NB4 (cell line): ENCODE measurements at regions not wholly inside any gene's neighbourhood (a gene's known extent, or its start where the extent isn't known, plus 50 kb on each side); places are given as distances from the start of the nearest gene placed in this dataset.

Source experiments
- DNase-seq: peaks from one replicate; pipeline ENCODE4 v3.0.0; 2010; ENCODE audit warnings: low read depth
- H3K4me3 ChIP-seq: one replicate; pipeline ENCODE4 v1.5.1; 2011; ENCODE audit warnings: mild to moderate bottlenecking, low read depth, low read length, moderate library complexity
- MYC ChIP-seq: IDR thresholded peaks from 2 replicates; pipeline ENCODE4 v1.6.1; 2011; ENCODE audit warnings: low read depth, low read length
- POLR2A ChIP-seq: IDR thresholded peaks from 2 replicates; pipeline ENCODE4 v1.6.1; 2011; ENCODE audit warnings: mild to moderate bottlenecking; ENCODE audit not compliant: insufficient read length; ENCODE audit errors: extremely low read depth
- TF ChIP-seq, protein P1 (sequence below): IDR thresholded peaks from 2 replicates; pipeline ENCODE4 v1.6.1; 2011; ENCODE audit warnings: low read depth, low read length
- TF ChIP-seq, protein P2 (sequence below): IDR thresholded peaks from one replicate; pipeline ENCODE4 v1.5.1; 2012; ENCODE audit warnings: low read depth, low read length

DNA sequence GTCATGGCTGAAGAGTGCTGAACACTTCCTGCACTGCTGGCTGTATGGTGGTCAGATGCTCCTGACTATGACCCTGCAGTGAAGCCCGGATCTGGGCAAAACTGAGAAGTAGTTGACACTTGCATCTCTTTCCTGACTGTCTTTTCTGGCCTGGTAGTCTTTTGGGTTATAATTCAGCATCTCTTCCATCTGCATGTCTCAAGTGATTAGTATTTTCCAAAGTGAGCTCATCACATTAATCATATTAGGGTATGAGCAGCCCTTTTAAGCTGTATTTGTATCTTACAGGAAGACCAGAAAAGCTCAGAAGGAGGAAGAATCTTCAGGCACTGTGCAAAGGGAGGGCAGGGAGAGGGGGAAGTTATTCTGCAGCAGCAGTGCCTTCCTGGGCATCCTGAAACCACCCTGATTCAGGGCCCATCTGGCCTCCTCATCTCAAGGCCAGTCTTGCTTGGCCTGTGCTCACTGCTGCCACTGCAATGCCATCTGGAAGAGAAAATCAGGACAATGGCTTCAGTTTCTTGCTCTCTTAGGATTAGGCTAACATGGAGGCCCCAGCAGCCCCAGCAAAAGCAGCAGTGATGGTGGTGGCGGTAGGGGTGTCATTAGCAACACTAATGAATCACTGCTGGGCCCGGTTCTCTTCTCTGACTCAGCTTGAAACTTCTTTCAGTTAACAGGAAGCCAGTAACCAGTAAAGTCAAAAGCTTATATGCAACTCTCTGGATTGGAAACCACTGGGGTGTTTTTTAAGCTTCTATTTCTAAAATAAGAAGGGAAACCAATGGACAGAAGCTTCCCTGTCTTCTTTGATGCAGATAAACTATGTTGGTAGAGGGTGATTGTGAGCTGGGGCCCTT is 63.3 kb upstream of the WDR26 start:
- no peak for TF ChIP-seq POLR2A
- TF ChIP-seq, protein P1, sequence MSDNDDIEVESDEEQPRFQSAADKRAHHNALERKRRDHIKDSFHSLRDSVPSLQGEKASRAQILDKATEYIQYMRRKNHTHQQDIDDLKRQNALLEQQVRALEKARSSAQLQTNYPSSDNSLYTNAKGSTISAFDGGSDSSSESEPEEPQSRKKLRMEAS: no peak
- no peak for TF ChIP-seq MYC
- TF ChIP-seq, protein P2, sequence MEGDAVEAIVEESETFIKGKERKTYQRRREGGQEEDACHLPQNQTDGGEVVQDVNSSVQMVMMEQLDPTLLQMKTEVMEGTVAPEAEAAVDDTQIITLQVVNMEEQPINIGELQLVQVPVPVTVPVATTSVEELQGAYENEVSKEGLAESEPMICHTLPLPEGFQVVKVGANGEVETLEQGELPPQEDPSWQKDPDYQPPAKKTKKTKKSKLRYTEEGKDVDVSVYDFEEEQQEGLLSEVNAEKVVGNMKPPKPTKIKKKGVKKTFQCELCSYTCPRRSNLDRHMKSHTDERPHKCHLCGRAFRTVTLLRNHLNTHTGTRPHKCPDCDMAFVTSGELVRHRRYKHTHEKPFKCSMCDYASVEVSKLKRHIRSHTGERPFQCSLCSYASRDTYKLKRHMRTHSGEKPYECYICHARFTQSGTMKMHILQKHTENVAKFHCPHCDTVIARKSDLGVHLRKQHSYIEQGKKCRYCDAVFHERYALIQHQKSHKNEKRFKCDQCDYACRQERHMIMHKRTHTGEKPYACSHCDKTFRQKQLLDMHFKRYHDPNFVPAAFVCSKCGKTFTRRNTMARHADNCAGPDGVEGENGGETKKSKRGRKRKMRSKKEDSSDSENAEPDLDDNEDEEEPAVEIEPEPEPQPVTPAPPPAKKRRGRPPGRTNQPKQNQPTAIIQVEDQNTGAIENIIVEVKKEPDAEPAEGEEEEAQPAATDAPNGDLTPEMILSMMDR: no peak
- H3K4me3 ChIP-seq: peak overlapping the region; percentile 0
- peak; percentile 84 for DNase-seq

DNA sequence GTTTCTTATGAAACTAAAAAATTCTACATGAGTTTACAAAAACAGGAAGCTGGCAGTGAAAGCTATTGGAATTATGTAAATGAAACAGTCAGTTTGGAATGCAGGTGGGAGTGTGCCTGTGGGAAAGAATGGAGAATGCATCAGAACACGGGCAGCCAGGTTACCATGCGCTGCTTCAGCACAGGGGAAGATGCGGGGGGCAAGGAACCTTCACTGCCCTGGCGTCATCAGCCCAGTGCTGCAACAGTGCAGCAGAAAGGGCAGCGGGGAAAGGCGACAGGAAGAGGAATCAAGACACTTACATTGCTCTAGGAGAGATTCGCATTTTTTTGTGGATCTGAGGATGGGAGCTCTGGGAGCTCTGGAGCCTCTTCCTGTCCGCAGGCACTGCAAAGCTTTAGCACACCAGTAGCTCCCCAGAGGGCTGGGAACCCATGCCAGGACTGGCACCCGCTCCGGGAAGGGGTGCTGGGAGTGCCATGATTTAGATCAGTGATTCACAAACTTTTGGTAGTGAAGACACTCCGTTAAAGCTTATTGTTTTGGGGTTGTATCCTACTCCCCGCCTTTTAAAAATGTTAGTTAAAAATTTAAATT is 64.1 kb upstream of the WDR26 start:
- DNase-seq: no peak
- H3K4me3 ChIP-seq: peak overlapping the region; percentile 0
- TF ChIP-seq POLR2A (no peak), MYC (no peak)
- TF ChIP-seq, protein P2: no peak
- TF ChIP-seq, protein P1: no peak

DNA sequence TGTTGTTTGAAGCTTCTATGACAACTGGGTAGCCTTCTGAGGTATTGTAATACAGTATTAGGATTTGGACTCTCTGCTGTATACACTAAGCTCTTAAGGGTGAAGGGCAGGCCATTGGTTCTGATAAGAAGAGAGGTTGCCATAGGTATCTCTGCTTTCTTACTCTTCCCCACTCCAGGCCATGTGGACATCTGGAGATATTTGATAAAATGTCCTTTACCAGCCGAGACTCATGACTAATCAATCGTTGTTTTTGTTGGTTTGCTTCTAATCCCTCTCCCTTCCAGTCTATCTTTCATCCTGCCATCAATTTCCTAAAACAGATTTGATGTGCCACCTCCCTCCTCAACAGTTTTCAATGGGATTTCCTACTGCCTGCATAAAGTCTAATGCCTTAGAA is 64.6 kb upstream of the WDR26 start:
- DNase-seq: no peak
- TF ChIP-seq, protein P1: no peak
- TF ChIP-seq, protein P2: no peak
- TF ChIP-seq POLR2A: no peak
- no peak for TF ChIP-seq MYC
- H3K4me3 ChIP-seq: no peak overlapping the region

DNA sequence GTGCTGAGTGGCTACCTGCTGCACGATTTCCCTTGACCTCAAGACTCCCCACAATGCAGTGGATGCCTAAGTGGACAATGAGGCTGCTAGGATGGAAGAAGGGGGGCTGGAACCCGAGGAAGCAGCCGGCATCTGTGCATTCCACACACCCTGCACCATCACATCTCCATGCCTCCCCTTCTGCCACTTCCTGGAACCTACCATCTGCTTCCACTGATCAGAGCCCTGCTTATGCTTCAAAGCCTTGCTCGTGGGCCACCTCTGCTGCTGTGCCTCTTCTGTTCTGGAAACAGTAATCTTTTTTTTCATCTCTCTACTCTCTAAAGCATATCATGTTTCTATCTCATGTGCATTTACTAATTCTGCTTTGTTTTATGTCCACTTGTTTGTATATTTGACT is 66.2 kb upstream of the WDR26 start:
- TF ChIP-seq, protein P2: no peak
- TF ChIP-seq, protein P1: no peak
- TF ChIP-seq MYC (no peak), POLR2A (no peak)
- peak; percentile 25 for DNase-seq

DNA sequence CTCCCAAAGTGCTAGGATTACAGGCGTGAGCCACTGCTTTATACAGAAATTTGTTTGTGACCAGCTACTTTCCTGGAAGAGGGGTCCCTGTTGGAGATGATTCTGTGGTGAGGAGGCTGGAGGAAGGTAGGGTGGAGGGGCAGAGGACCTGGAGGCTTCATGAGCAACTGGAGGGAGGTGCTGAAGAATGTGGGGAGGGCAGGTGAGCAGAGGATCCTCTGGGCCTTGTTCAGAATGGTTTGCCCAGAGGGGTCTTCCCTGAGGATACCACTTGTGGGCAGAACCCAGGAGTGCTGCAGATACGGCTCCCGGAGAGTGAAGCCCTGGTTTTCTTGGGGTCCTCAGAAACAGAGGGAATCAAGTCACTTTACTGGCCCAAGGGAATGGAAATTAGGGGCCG is 67.2 kb upstream of the WDR26 start:
- TF ChIP-seq POLR2A (no peak), MYC (no peak)
- TF ChIP-seq, protein P1: no peak
- H3K4me3 ChIP-seq: no peak overlapping the region
- no peak for DNase-seq

More for the DNA sequence above, 66.2 kb upstream of the WDR26 start:
- H3K4me3 ChIP-seq: no peak overlapping the region
